ENCODE measurements at regions not wholly inside any gene's neighbourhood (a gene's known extent, or its start where the extent isn't known, plus 50 kb on each side); places are given as distances from the start of the nearest gene placed in this dataset.

GRCh38 chr16:86712158-86713009, 134.0 kb downstream of the FOXL1 start:
- TF ChIP-seq, protein P1, sequence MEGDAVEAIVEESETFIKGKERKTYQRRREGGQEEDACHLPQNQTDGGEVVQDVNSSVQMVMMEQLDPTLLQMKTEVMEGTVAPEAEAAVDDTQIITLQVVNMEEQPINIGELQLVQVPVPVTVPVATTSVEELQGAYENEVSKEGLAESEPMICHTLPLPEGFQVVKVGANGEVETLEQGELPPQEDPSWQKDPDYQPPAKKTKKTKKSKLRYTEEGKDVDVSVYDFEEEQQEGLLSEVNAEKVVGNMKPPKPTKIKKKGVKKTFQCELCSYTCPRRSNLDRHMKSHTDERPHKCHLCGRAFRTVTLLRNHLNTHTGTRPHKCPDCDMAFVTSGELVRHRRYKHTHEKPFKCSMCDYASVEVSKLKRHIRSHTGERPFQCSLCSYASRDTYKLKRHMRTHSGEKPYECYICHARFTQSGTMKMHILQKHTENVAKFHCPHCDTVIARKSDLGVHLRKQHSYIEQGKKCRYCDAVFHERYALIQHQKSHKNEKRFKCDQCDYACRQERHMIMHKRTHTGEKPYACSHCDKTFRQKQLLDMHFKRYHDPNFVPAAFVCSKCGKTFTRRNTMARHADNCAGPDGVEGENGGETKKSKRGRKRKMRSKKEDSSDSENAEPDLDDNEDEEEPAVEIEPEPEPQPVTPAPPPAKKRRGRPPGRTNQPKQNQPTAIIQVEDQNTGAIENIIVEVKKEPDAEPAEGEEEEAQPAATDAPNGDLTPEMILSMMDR (IDR thresholded peaks at IDR 0.05; ENCODE audit: insufficient read depth, low read depth, low read length, missing control alignments): no peak
- DNase-seq (ENCODE audit: low read depth): no peak
- H3K4me3 ChIP-seq (ENCODE audit: low read depth, low read length): no peak overlapping the region

GRCh38 chr16:86713021-86713631, 134.8 kb downstream of the FOXL1 start:
- TF ChIP-seq, protein P1 (IDR thresholded peaks at IDR 0.05; ENCODE audit: insufficient read depth, low read depth, low read length, missing control alignments): no peak
- no peak for DNase-seq (ENCODE audit: low read depth)

DNA sequence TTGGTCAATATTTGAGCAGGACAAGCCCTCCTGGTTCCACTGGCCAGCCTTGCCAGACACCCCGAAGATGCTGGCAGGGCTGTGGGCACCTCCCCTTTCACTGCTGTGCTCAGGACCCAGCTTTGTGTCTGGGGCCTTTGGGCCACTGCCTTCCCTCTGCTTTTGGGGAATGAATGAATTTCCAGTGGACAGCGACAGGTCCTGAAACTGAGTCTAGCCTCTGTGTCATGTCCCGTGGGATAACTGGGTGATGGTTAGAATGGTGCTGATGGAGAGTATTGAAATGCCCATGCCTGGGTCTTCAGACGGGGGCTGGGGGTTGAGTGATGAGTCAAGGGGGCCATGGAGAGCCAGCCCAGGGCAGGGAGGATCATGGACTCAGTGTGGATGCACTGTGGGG, 135.8 kb downstream of the FOXL1 start:
- TF ChIP-seq, protein P1 (IDR thresholded peaks at IDR 0.05; ENCODE audit: insufficient read depth, low read depth, low read length, missing control alignments): no peak
- H3K4me3 ChIP-seq (ENCODE audit: low read depth, low read length): no peak overlapping the region
- DNase-seq (ENCODE audit: low read depth): no peak

More at GRCh38 chr16:86713021-86713631, 134.8 kb downstream of the FOXL1 start:
- no peak overlapping the region for H3K4me3 ChIP-seq (ENCODE audit: low read depth, low read length)

DNA sequence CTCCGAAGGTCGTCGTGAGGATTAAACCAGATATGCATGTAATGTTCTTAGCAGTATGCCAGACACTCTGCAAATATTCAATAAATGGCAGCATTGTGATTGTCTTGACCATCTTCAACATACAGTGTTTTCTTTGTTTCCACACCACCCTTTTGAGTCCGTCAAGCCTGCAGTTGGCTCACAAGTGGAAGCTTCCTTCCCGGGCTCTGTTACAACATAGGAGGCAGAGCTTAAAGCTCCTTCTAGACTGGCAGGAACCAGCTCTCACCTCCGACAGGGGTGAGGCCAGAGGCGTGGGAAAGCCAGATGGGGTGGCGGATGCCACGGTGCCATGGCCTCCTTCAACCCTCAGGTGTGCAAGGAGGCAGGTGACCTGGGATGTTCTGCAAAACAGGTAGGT, 138.3 kb downstream of the FOXL1 start:
- TF ChIP-seq, protein P1 (IDR thresholded peaks at IDR 0.05; ENCODE audit: insufficient read depth, low read depth, low read length, missing control alignments): no peak
- no peak overlapping the region for H3K4me3 ChIP-seq (ENCODE audit: low read depth, low read length)
- DNase-seq (ENCODE audit: low read depth): no peak

DNA sequence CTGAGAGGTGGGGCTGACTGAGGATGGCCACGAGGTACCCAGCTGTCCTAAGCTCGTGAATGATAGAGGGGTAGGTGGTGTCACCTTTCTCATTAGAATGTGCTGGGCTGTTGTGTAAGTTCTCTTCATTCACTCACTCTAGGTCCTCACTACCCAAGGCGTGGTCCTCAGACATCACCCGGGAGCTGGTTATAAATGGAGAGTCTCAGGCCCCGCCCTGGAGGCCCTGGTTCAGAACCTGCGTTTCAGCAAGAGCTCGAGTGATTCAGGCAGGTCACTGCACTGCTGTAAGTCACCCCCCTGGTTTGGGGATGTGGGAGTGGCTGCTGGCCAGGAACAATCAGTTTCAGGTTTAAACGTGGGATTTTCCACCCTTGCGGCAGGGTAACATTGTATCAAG, 139.8 kb downstream of the FOXL1 start:
- peak; percentile 20 for DNase-seq (ENCODE audit: low read depth)
- no peak overlapping the region for H3K4me3 ChIP-seq (ENCODE audit: low read depth, low read length)
- TF ChIP-seq, protein P1 (IDR thresholded peaks at IDR 0.05; ENCODE audit: insufficient read depth, low read depth, low read length, missing control alignments): no peak

- no peak for DNase-seq (ENCODE audit: low read depth)
- H3K4me3 ChIP-seq (ENCODE audit: low read depth, low read length): no peak overlapping the region
- TF ChIP-seq, protein P1 (IDR thresholded peaks at IDR 0.05; ENCODE audit: insufficient read depth, low read depth, low read length, missing control alignments): no peak
These were observed 144.6 kb downstream of the FOXL1 start for GRCh38 chr16:86722970-86723369.

Data from GM12865 (cell line).